Activated T-cell treated with anti-CD3 and anti-CD28 coated beads, Interleukin-2, amount 50 U/mL, for 48 hours (primary cell): ENCODE measurements at regions not wholly inside any gene's neighbourhood (a gene's known extent, or its start where the extent isn't known, plus 50 kb on each side); places are given as distances from the start of the nearest gene placed in this dataset.

Experiments
- DNase-seq, 2 experiments: peaks; one replicate each; pipeline ENCODE4 v3.0.0-alpha.2; 2020

DNA sequence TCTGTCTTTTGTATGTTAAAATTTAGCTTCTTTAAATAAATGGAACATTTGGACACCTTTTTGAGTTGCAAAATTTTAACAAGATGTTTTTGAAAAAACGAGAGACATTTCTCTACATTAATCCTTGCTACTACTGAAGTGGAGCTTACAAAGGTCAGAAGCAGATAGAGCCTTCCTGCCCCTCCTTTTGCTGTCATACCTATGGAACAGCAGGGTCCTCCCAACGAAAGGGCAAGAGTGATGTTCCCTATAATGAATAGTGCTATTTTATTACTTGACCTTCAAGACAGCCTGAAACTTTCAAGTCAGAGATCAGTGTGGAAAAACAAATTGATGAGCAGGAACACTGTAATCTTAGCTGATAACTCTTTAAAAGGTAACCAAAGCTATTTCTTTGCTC lies 1538.9 kb downstream of the PLA2G4A start:
- DNase-seq = no peak

DNA sequence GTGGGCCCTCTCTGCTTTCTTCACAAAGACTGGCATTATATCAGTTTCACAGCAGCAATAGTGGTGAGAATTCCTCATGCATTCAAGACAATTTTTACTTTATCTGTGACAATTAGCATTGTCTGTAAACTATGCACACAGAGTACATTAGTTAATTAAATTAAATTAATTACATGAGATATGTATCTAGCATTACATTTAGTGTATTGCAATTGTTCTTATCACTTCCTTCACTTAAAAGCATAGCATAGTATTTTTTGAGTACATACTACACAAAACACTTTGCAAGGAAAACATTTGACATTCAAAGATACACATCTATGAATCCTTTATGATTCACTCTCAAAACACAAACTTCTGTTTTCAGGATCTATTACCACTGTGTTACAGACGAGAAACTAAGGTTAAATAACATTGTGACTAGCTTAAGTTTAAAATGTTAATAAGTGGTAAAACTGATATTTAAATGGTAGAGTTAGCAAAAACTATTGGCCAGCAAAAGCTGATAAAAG lies 1542.6 kb downstream of the PLA2G4A start:
- DNase-seq = no peak

DNA sequence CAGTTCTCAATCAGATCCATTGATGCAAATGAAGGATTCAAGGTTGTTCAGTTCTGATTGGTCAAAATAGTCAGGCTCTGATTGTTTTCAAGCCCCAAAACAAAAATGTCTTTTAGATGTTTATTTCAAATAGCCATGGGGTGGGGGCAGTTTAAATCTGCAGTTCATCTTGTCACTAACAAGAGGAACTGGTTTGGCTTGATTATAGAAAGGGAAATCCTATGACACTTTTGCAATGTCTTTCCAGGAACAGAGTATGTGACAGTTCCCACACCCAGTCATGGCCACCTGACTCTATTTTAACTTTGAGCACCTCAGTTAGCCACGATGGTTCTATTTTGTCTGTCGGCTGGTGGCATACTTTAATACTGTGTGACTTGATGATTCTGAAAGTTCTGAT lies 1544.1 kb downstream of the PLA2G4A start:
- DNase-seq = no peak

DNA sequence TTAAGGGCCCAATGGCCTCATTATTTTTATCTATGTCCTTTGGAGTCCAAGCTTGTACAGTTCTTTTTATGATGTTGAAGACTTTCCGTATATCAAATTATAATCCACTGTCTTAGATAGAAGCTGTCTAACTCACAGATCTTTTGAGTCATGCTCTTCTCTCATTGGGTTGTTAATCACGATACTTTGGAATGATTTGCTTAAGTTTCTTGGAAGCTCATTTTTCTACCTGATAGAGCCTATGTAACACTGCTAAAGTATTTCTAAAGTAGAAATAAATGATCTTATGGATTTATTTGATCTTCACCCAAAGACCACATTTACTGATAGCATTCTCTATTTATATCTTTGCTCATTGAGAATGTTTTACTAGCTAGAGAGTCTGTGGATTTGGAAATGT lies 1554.1 kb downstream of the PLA2G4A start:
- no peak for DNase-seq

DNA sequence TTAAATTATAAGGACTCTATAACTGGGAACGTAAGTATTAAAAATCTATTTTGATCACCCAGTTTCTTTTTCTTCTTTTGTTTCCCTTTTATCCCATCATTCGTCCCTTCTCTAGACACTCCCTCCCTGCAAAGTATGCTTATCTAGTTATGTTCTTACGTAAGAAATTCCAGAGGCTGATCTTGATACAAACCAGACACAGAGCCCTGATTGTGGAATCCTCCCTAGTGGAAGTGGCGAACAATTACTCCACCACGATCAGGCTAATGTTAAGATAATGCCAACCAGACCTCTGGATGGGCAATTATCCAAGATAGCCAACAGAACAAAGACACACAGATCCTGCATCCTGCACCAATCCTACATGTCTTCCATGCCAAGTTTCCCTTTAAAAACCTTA lies 1557.4 kb downstream of the PLA2G4A start:
- DNase-seq = no peak

DNA sequence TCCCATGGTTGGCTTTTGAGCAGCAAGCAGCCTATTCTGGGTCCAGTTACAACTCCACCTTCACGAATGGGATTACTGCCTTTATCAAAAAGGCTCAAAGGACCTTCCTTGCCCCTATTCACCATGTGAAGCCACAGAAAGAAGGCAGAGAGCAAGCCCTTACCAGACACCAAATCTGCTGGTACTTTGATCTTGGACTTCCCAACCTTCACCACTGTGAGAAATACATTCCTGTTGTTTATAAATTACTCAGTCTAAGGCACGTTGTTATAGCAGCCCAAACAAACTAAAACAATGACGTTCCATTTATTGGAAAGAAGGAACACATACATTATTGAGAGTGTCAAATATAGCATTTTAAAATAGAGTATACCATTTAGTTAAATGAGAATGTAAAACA lies 1557.9 kb downstream of the PLA2G4A start:
- no peak for DNase-seq

DNA sequence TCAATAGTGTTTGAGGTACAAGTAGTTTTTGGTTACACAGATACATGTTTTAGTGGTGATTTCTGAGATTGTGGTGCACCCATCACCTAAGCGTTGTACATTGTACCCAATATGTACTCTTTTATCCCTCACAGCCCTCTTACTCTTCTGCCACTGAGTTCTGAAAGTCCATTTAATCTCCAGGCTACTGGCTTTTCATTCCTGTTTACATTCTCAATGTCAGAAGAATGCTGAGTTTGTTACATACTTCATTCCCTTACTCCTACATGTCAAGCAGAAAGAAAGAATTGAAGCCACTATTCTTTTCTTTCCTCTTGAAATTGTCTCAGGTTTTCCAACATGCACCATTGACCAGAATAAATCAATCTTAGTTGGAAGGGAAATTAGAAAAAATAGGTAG lies 1565.9 kb downstream of the PLA2G4A start:
- no peak for DNase-seq

DNA sequence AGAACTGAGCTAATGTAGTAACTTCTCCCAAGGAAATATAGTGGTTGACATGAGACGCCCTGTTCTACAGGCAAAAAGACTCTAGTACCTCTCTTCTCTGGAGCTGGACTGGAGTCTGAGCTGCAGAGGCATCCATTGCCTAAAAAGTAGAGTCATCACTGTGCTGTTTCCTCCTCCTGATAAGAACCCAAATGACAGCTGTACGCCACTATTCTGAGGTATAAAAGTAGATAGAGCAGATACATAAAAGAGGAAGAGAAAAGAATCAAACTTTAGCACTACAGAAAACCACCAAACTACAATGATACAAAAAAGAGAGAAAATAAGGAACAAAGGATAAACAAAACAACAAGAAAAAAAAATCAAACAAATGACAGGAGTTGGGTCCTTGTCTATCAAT lies 1568.8 kb downstream of the PLA2G4A start:
- DNase-seq = no peak

DNA sequence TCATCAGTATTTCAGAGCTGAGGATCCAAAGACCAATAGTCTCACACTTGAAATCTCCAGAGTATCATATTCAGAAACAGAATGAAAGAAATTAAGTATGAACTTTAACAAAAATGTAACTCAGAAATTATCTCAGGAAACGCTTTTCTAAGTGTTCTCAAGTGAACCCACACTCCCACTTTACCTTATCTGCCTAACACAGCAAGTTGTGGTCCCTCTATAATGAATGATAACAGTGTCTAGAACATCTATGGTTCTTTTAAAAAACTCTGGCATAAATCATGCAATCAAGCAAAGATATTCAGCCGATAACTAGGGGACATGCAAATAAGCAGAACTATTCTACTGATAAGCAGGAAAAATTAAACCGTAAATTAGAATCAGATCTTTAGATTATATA lies 1574.2 kb downstream of the PLA2G4A start:
- no peak for DNase-seq

DNA sequence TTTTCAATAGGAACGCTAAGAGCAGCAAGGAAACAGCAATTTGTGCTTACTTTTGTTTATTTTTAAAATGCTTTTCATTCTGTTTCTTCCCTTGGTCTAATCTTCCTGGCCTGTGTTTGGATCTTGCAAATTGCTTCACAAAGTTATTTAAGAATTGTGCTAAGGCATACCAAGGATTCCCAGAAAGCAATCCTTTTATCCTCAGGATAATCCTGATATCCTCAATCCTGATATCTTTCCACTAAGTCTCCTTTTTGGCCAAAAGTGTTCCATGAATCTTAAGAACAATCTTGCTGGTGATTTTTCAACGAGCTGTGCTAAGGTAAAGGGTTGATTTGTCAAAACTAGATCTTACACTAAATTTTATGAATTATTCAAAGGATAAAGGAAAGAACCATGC lies 1577.9 kb downstream of the PLA2G4A start:
- no peak for DNase-seq

DNA sequence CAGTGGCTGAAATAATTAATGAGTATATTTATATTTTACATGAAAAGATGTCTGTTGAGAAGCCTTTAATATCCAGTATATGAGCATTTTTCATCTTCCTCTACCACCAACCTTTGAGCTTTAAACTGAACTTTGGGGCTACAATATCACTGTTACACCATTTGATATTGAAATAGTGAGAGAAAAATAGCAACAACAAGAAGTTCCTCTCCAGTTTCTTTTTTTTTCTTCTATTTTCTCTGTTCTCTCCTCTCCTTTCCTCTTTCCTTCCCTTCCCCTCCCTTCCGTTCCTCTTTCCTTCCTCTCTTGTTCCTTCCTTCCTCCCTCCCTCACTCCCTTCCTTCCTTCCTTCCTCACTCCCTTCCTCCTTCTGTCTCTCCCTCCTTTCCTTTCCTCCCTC lies 1591.4 kb downstream of the PLA2G4A start:
- DNase-seq = no peak

DNA sequence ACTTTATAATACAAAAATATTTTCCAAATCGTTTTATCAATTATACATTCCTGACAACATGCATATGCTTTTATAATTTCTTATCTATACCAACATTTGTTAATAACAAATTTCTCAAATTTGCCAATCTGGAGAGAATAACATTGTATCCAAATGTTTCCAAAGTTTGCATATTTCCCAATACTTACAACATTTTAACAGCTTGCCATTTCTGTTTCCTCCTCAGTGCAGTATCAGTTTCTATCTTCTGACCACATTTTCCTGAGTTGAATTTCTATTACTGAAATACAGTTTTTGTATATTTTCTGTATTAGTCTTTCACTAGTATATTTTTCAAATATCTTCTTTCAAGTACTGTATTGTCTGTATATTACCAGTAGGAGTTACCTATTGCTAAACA lies 1594.3 kb downstream of the PLA2G4A start:
- no peak for DNase-seq

DNA sequence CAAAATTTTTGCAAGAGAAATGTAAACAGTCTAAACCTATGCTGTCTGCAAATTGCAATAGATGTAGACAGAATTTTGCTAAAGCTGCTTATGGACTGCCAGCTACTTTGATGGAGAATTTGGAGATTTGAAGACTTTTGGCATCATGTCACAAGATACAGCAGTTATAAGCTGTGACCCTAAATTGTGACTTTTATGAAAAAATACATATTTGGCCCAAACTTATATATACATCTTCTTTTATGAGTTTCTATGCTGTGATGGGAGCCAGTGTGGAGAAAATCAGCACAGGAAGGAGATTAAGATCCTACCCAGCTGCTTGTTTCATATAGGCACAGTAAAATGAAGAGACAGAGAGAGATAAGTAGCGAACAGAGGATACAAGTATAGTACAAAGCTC lies 1595.4 kb downstream of the PLA2G4A start:
- DNase-seq = no peak

DNA sequence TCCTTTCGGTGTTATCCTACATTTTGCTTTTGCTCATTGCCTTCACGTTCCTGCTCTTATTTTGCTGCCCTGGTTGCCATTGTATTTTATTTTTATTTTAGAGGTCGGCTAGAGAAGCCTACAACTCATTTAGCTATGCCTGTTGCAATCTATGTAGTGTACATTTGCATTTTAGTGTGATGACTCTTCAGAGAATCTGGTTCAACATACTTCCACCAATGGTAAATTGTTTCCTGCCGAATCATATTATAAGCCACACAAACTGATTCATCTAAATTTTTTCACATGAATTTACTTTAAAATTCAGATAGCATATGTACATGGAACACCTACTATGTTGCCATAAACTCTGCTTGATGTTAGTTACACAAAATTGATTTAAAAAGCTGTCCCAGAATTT lies 1596.9 kb downstream of the PLA2G4A start:
- DNase-seq = no peak

DNA sequence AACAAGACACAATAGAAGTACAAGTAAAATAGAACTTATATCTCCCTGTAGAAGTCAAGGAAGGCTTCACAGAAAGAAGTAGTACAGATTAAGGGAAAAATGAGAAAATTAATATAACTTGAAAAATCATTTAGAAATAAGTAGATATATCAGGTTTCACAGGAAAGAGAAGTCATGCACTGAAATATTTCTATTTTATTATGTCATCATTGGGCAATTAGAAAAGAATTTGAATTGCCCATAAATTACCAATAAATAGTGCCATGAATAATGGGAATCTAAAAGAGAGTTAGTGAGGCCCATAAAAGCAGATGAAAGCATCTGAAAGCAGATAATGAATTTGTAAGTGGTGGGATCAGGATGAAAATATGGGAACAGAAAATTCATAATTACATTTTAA lies 1597.8 kb downstream of the PLA2G4A start:
- no peak for DNase-seq

DNA sequence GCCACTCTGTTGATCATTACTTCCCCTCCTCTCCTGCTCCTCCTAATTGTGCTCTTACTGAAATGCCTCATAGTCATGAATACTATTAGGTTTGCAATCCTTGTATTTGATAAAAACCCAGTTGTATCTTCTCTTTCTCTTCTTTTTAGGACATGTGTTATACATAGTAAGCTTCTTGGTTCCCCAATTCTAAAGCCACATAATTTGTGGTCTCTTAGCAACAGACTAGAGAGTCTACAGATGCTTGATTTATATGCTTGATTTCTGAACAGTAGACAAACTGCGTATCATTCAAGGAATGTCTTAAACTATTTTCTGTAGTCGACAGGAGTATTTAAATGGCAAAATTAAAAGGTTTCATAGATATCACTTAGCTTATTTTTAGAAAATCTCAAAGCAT lies 1598.9 kb downstream of the PLA2G4A start:
- no peak for DNase-seq

DNA sequence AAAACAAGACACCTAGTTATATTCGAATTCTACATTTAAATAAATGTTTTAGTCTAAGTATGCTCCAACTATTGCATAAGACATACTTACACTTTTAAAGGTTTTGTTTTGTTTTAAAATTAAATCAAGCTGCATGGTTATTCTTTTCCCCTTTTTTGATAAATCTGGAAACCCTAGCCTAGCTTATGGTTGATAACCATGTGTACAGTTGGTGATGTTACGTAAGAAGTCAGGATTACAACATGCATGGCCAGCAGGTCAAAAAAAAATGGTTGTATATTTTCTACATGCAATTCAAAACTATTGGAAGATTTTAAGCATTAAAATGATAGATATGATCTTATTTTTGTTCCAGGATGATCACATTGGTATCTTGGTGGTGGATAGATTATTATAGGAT lies 1600.6 kb downstream of the PLA2G4A start:
- DNase-seq = no peak

DNA sequence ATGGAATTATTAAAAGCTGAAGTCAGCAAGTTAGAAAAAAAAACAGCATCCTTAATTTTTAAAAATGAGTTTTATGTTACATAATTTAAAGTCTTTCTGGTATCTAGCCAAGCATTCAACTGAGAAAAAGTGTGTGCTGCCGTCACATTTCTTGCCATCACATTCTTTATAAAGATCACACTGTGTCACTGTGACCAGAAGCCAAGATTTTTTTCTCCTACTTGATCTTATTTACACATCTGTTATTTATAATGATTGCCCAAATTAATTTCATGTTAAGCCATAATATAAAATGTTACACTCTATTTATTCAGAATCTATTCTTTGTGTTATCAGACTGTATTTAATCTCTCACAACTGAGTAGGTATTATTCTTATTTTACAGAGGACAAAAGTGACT lies 1603.7 kb downstream of the PLA2G4A start:
- DNase-seq = no peak

DNA sequence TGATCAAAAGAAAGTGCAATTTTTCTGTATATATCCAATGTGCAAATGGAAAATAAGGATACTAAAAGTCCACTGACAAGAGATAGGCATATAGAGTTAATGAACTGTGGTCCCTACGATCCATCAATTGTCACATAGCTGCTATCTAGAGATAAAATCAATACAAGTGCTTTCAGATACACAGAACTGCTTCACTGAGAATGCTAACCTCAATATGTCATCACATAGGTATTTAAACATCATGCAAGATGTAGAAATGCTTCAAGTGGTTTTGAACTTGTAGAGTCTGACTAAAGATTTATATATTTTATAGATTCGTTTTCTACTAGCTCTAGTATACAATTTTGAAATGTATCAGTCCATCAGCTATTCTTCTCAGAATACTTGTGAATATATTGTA lies 1604.7 kb downstream of the PLA2G4A start:
- DNase-seq = no peak

DNA sequence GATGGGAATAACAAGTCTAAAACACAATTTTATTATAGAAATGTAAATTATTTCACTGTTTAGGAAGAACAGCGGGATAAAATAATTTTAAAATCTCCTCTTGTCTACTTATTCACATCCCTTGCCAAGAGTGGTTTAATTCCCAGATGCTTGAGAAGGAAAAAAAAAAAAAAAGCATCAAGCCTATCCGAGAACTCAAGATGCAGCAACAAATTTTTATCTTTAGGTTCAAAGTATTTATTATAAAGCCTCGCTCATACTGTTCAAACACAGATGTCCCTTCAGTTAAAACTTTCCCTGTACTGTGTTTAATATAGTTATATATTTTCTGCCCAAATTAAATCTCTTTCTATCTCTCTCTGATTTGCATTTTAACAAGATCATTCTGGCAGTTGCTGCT lies 1615.8 kb downstream of the PLA2G4A start:
- no peak for DNase-seq

DNA sequence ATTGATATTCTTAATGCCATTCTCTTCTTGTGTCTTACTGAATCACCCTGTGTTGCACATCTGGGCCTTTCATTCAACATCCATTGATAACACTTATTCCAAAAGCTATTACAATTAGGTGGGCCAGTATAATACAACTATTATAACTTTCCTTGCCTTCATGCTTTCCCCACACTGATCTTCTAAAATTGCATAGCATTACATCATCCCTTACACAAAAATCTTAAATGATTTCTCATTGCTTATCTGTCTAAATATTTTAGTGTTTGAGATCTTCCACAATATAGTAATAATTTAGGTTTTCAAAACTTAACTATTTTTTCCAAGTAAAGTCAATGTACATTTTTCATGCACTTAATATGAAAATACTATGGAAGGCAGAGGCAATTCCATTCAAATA lies 1634.1 kb downstream of the PLA2G4A start:
- no peak for DNase-seq

DNA sequence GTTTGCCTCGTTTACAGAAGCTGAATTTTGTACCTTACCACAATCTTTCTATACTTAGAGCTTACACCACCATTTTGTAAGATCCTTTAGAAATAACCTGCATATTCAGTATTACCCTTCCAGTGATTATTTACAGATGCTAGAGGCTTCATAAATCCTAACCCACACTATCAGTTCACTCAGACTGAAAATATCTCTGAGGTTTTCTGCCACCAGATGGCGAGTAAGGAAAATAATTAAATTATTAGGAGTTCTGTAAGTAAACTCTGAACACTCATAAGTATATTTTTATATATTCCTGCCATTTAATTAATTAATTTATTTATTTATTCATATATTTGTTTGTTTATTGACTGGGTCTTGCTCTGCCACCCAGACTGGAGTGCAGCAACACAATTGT lies 1635.2 kb downstream of the PLA2G4A start:
- no peak for DNase-seq

DNA sequence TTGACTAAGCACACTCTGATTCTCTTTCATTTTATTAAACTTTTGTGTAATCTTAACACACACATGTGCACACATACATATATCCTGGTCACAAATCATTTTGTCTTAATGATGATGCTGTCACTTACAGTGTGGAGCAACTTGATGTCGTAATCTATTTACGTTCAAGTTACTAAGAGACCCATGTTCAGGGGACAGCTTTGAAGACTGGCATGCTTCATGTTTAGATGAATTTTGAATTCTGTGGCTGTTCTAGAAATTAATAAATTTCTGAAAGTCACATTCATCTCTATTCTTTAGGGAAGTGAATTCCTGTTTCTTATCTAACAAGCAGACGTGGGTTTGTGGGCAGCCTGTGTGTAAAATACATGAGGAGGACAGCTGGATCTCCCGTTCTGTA lies 1637.8 kb downstream of the PLA2G4A start:
- no peak for DNase-seq

DNA sequence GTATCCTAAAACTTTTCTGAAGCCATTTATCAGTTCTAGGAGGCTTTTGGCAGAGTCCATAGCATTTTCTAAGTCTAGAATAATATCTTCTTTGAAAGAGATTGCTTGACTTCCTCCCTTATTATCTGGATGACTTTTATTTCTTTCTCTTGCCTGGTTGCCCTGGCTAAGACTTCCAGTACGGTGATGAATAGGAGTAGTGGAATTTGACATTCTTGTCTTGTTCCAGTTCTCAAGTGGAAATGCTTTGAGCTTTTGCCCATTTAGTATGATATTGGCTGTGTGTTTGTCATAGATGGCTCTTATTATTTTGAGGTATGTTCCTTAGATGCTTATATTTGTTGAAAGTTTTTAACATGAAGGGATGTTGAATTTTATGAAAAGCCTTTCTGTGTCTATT lies 1647.9 kb downstream of the PLA2G4A start:
- no peak for DNase-seq

DNA sequence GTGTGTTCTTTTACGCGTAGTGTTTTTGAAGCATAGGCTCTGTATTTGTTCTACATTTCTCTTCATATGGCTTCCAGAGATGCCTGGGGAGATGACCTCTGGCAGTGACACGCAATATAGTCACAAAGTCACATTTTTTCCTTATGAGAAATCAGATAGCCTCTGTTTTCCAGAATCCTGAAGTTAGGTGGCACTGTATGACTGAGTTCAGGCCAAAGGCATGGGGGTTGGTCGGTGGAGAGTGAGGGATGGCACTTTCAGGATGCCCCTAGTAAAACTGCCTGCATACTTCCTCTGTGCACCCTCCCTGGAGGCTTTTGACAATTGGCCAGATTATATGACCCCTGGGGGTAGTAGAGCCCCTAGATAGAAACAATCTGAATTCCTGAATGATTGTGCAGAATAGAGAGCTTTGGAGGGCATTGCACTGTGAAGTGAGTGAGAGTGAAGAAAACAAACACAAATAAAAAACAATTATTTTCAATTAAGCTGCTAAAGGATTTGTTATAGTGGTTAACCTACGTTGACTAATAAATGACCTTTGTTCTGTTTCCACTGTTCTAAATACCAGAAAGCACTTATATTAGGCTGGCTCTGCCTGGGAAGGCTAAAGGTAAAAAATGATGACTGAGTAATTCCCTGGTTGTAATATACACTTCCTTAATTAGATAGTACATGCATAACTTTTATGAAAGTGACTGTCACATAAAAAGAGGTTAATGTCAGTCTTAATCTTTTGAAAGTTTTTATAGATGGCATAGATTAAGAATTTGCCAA lies 1660.8 kb downstream of the PLA2G4A start:
- no peak for DNase-seq
